ENCODE measurements at regions not wholly inside any gene's neighbourhood (a gene's known extent, or its start where the extent isn't known, plus 50 kb on each side); places are given as distances from the start of the nearest gene placed in this dataset.

DNA sequence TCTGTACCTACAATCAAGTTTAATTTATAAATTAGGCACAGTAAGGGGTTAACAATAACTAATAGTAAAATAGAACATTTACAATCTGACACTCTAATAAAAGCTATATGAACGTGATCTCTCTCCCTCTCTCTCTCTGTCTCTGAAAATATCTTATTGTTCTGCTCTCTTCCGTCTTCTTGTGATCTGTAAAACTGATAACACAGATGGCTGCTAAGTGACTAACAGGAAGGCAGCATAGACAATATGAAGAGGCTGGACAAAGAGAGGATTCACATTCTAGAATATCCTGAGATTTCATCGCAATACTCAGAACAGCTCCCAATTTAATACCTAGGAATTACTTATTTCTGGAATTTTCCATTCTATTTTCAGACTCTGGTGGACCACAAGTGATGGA lies 827.2 kb downstream of the FLRT2 start:
- no peak for TF ChIP-seq POLR2A (IDR thresholded peaks at IDR 0.05)
- TF ChIP-seq, protein P1, sequence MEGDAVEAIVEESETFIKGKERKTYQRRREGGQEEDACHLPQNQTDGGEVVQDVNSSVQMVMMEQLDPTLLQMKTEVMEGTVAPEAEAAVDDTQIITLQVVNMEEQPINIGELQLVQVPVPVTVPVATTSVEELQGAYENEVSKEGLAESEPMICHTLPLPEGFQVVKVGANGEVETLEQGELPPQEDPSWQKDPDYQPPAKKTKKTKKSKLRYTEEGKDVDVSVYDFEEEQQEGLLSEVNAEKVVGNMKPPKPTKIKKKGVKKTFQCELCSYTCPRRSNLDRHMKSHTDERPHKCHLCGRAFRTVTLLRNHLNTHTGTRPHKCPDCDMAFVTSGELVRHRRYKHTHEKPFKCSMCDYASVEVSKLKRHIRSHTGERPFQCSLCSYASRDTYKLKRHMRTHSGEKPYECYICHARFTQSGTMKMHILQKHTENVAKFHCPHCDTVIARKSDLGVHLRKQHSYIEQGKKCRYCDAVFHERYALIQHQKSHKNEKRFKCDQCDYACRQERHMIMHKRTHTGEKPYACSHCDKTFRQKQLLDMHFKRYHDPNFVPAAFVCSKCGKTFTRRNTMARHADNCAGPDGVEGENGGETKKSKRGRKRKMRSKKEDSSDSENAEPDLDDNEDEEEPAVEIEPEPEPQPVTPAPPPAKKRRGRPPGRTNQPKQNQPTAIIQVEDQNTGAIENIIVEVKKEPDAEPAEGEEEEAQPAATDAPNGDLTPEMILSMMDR (IDR thresholded peaks at IDR 0.05) = no peak

Data from body of pancreas (tissue), 4 donors.